ENCODE measurements at regions not wholly inside any gene's neighbourhood (a gene's known extent, or its start where the extent isn't known, plus 50 kb on each side); places are given as distances from the start of the nearest gene placed in this dataset.

GRCh38 chr2:204415406-204416181 lies 129.7 kb upstream of the PARD3B start:
- Histone ChIP-seq H3K27ac (no peak overlapping the region), H3K4me3 (no peak overlapping the region), H3K36me3 (no peaks in the 10 kb centered on the region), H3K4me1 (no peaks in the 10 kb centered on the region), H3K9me3 (peaks cover 0 to 22% (median 4%) of the 10 kb centered on the region in 11 donors), H3K27me3 (no peaks in the 10 kb centered on the region)
- DNase-seq (no peak), ATAC-seq (no peak)
- WGBS, 2 donors, result 84 to 86% methylated on average over 7 of the region's 7 CpGs
- TF ChIP-seq CTCF (IDR thresholded peaks at IDR 0.05), result no peak
- intact Hi-C loops (cut with DNase I), result no loop called here

- no peaks in the 10 kb centered on the region for H3K4me1 ChIP-seq
- WGBS, 2 donors, result 62 to 66% methylated on average over 5 of the region's 5 CpGs
- no peak overlapping the region for H3K27ac ChIP-seq
- H3K4me3 ChIP-seq, result no peak overlapping the region
- H3K9me3 ChIP-seq, result peaks cover 0 to 22% (median 4%) of the 10 kb centered on the region in 11 donors
- no peaks in the 10 kb centered on the region for H3K36me3 ChIP-seq
- no peaks in the 10 kb centered on the region for H3K27me3 ChIP-seq
- intact Hi-C loops (cut with DNase I), result no loop called here
- TF ChIP-seq CTCF (IDR thresholded peaks at IDR 0.05), result no peak
- ATAC-seq, result no peak
- no peak for DNase-seq
These were observed 129.0 kb upstream of the PARD3B start for GRCh38 chr2:204416236-204416635.

DNA sequence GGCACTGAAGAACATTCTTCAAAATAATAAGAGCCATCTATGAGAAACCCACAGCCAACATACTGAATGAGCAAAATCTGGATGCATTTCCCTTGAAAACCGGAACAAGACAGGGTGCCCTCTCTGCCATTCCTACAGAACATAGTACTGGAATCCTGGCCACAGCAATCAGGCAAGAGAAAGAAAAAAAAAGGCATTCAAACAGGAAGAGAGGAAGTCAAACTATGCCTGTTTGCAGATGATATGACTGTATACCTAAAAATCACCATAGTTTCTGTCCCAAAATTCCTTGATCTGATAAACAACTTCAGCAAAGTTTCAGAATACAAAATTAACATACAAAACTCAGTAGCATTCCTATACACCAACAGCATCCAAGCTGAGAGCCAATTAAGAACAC lies 119.5 kb upstream of the PARD3B start:
- H3K27me3 ChIP-seq, result no peaks in the 10 kb centered on the region
- no peak for TF ChIP-seq CTCF (IDR thresholded peaks at IDR 0.05)
- no peak for DNase-seq
- no peak overlapping the region for H3K27ac ChIP-seq
- ATAC-seq, result no peak
- no peaks in the 10 kb centered on the region for H3K36me3 ChIP-seq
- intact Hi-C loops (cut with DNase I), result no loop called here
- no peaks in the 10 kb centered on the region for H3K4me1 ChIP-seq
- no peak overlapping the region for H3K4me3 ChIP-seq
- 77 to 88% methylated on average over 1 of the region's 1 CpG for WGBS, 2 donors
- peaks cover 0 to 19% (median 0%) of the 10 kb centered on the region in 11 donors for H3K9me3 ChIP-seq

DNA sequence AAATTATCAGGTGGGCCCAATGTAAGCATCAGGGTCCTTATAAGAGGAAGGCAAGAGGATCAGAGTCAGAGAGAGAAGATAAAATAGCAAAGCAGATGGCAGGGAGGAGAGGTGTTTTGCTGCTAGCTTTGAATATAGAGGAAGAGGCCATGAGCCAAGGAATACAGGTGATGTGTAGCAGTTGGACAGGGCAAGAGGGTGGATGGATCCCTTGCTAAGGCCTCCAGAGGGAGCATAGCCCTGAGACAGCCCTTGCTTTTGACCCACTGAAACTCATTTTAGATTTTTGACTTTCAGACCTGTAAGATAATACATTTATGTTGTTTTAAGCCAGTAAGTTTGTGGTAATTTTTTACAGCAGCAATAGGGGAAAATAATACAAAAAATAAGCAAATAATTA lies 116.6 kb upstream of the PARD3B start:
- no peak for TF ChIP-seq CTCF (IDR thresholded peaks at IDR 0.05)
- no peaks in the 10 kb centered on the region for H3K36me3 ChIP-seq
- DNase-seq, result no peak
- H3K27me3 ChIP-seq, result no peaks in the 10 kb centered on the region
- H3K27ac ChIP-seq, result no peak overlapping the region
- H3K4me1 ChIP-seq, result no peaks in the 10 kb centered on the region
- peaks cover 0 to 28% (median 11%) of the 10 kb centered on the region in 11 donors for H3K9me3 ChIP-seq
- intact Hi-C loops (cut with DNase I), result no loop called here
- H3K4me3 ChIP-seq, result no peak overlapping the region
- no peak for ATAC-seq

Data from heart right ventricle (tissue), 16 donors.